Heart left ventricle (tissue), 13 donors: ENCODE measurements at regions not wholly inside any gene's neighbourhood (a gene's known extent, or its start where the extent isn't known, plus 50 kb on each side); places are given as distances from the start of the nearest gene placed in this dataset.

Experiments used
- POLR2A ChIP-seq, 2 donors: fragments of 450-650 bp; IDR thresholded peaks; one replicate each; pipeline ENCODE4 v1.6.1; 2017; ENCODE audit warnings: antibody characterized with exemption in 2 of 2, mild to moderate bottlenecking in 2 of 2, moderate library complexity in 2 of 2
- TF ChIP-seq, protein P1 (sequence below), 12 donors: fragments of 200-600 bp; sonication (generic) in 4 of 12; IDR thresholded peaks; one replicate each; pipeline versions ENCODE4 v1.5.0 to v1.8.0; 2018 to 2022; ENCODE audit warnings: antibody characterized with exemption in 12 of 12, mild to moderate bottlenecking in 5 of 12
- donor health status: ischemic (EF 13 %, LVEDD 7.1; RV severe dilation, severe dysfunction).
- donor health status: DM: no; HTN: yes; CAD: no.
- donor health status: DM: no; HTN: no; CAD: no.
- donor health status: ischemic (EF 25% LVEDD 6.9; RV normal size, moderate dysfunction).
- donor health status: ischemic (EF 25% LVEDD 5.7; RV mildly dilated, moderate dysfunction).
- donor health status: ischemic (EF 35%, LVEDD 5.7; RV mildly dilated, moderate dysfunction).
- donor health status: nonischemic (EF 11% LVEDD 7.7; RV severe dilation, severe dysfunction).
- donor health status: DM: yes; HTN: yes; CAD: no.
- donor health status: PGD.
- donor health status: ischemic (EF 29% LVEDD 5.4; RV normal size, mild dysfunction).
- donor health status: nonischemic (EF 23%, LVEDD 6.1; RV moderate dilation, normal function).

DNA sequence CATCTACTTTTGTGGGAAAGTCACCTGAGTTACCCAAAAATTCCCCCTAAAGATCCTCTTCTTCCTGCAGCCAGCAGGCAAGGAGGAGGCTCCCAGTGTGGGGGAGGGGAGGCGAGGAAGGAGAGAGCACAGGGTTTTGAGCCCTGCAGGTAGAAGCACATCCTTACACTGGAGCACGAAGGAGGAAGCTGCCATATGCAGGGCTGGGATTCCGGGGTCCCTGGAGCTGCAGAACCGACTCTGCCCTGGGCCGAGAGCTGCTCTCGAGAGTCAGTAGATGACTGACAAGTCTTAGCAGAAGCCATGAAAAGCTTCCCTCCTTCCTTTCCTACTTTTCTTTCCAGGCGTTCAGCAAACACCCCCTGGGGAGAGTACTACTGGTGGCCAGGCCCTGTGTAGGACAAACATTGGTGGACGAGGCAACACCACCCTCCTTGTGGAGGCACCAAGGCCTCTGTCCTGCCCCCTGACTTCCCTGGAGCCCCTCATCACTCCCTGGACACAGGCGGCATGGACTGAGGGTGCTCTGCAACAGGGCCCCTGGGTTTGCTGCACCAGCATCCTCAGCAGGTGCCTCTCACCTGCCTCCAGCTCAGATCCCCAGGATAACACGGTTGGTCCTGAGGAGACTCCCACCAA is 211.7 kb upstream of the CST7 start:
- TF ChIP-seq POLR2A (IDR thresholded peaks at IDR 0.05): no peak
- TF ChIP-seq, protein P1, sequence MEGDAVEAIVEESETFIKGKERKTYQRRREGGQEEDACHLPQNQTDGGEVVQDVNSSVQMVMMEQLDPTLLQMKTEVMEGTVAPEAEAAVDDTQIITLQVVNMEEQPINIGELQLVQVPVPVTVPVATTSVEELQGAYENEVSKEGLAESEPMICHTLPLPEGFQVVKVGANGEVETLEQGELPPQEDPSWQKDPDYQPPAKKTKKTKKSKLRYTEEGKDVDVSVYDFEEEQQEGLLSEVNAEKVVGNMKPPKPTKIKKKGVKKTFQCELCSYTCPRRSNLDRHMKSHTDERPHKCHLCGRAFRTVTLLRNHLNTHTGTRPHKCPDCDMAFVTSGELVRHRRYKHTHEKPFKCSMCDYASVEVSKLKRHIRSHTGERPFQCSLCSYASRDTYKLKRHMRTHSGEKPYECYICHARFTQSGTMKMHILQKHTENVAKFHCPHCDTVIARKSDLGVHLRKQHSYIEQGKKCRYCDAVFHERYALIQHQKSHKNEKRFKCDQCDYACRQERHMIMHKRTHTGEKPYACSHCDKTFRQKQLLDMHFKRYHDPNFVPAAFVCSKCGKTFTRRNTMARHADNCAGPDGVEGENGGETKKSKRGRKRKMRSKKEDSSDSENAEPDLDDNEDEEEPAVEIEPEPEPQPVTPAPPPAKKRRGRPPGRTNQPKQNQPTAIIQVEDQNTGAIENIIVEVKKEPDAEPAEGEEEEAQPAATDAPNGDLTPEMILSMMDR (IDR thresholded peaks at IDR 0.05): no peak
